ENCODE measurements at regions not wholly inside any gene's neighbourhood (a gene's known extent, or its start where the extent isn't known, plus 50 kb on each side); places are given as distances from the start of the nearest gene placed in this dataset.
"Not testable (repeated sequence)": the region's sequence is repeated elsewhere in the genome, so short reads cannot be mapped to it uniquely, and the experiment has no call there.

DNA sequence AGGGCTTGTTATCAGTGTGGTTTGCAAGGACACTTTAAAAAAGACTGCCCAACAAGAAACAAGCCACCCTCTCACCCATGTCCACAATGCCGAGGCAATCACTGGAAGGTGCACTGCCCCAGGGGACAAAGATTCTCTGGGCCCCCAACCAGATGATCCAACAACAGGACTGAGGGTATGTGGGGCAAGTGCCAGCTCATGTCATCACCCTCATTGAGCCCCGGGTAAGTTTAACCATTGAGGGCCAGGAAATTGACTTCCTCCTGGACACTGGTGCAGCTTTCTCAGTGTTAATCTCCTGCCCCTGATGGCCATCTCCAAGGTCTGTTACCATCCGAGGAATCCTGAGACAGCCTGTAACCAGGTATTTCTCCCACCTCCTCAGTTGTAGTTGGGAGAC, 373.0 kb upstream of the SFSWAP start:
- TF ChIP-seq, protein P1, sequence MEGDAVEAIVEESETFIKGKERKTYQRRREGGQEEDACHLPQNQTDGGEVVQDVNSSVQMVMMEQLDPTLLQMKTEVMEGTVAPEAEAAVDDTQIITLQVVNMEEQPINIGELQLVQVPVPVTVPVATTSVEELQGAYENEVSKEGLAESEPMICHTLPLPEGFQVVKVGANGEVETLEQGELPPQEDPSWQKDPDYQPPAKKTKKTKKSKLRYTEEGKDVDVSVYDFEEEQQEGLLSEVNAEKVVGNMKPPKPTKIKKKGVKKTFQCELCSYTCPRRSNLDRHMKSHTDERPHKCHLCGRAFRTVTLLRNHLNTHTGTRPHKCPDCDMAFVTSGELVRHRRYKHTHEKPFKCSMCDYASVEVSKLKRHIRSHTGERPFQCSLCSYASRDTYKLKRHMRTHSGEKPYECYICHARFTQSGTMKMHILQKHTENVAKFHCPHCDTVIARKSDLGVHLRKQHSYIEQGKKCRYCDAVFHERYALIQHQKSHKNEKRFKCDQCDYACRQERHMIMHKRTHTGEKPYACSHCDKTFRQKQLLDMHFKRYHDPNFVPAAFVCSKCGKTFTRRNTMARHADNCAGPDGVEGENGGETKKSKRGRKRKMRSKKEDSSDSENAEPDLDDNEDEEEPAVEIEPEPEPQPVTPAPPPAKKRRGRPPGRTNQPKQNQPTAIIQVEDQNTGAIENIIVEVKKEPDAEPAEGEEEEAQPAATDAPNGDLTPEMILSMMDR (IDR thresholded peaks at IDR 0.05; ENCODE audit: poor library complexity) = not testable (repeated sequence)
- TF ChIP-seq EZH2 (IDR thresholded peaks at IDR 0.05; ENCODE audit: borderline replicate concordance); EZH2phosphoT487 (IDR thresholded peaks at IDR 0.05; ENCODE audit: low read depth, severe bottlenecking, unreplicated experiment): not testable (repeated sequence)
